ENCODE measurements at regions not wholly inside any gene's neighbourhood (a gene's known extent, or its start where the extent isn't known, plus 50 kb on each side); places are given as distances from the start of the nearest gene placed in this dataset.

GRCh38 chr4:155566354-155566753 lies 100.3 kb upstream of the GUCY1A1 start (continued):
- no peak for TF ChIP-seq STAT5B (CRISPR knock-in tag; IDR thresholded peaks at IDR 0.05)
- TF ChIP-seq, protein P1, sequence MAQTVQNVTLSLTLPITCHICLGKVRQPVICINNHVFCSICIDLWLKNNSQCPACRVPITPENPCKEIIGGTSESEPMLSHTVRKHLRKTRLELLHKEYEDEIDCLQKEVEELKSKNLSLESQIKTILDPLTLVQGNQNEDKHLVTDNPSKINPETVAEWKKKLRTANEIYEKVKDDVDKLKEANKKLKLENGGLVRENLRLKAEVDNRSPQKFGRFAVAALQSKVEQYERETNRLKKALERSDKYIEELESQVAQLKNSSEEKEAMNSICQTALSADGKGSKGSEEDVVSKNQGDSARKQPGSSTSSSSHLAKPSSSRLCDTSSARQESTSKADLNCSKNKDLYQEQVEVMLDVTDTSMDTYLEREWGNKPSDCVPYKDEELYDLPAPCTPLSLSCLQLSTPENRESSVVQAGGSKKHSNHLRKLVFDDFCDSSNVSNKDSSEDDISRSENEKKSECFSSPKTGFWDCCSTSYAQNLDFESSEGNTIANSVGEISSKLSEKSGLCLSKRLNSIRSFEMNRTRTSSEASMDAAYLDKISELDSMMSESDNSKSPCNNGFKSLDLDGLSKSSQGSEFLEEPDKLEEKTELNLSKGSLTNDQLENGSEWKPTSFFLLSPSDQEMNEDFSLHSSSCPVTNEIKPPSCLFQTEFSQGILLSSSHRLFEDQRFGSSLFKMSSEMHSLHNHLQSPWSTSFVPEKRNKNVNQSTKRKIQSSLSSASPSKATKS (CRISPR knock-in tag; IDR thresholded peaks at IDR 0.05) = no peak
- TF ChIP-seq MLX (CRISPR knock-in tag; conservative IDR thresholded peaks at IDR 0.05) = no peak
- TF ChIP-seq PHF20 (IDR thresholded peaks at IDR 0.05; ENCODE audit: partially characterized antibody) = no peak
- no peak for TF ChIP-seq ETS1 (conservative IDR thresholded peaks at IDR 0.05; ENCODE audit: control insufficient read depth, low read depth, low read length)

GRCh38 chr4:155565776-155566175 lies 100.9 kb upstream of the GUCY1A1 start:
- no peak overlapping the region for H3K4me2 ChIP-seq (ENCODE audit: insufficient read depth, low read length)
- DNase-seq (ENCODE audit: extremely low read depth in 1 of 4, low spot score in 3 of 4) (no peak), ATAC-seq (no peak), FAIRE-seq (no peak)
- in situ Hi-C loops (cut with MboI) (no loop called here), intact Hi-C loops (cut with micrococcal nuclease) (no loop called here)
- BruUV-seq (replicated peaks) = no TSS peak
- WGBS (ENCODE audit: insufficient coverage, low coverage, missing lambda C conversion rate) = 0% methylated on average over 2 of the region's 2 CpGs
- H3K9me3 ChIP-seq (replicated peaks; ENCODE audit: control insufficient read depth, insufficient read depth, low read depth, low read length) = no peaks in the 10 kb centered on the region
- H3K9ac ChIP-seq (ENCODE audit: insufficient read depth in 1 of 2, low read depth in 2 of 2, low read length in 2 of 2) = no peak overlapping the region
- no peaks in the 10 kb centered on the region for H3K9me1 ChIP-seq (ENCODE audit: control insufficient read depth, insufficient read depth, low read length)
- ChIA-PET POLR2A (no interaction called here), CTCF (ENCODE audit: low intra/inter-chr PET ratio) (no interaction called here)
- no peaks in the 10 kb centered on the region for H3K36me3 ChIP-seq (ENCODE audit: control insufficient read depth, insufficient read depth, low read length)
- no peaks in the 10 kb centered on the region for H3K4me1 ChIP-seq (replicated peaks in 1 of 2; ENCODE audit: control insufficient read depth in 2 of 2, insufficient read depth in 2 of 2, low read length in 2 of 2)
- H2AFZ ChIP-seq (ENCODE audit: low read depth, low read length) = no peak overlapping the region
- no peak overlapping the region for H3K4me3 ChIP-seq
- H4K20me1 ChIP-seq (replicated peaks; ENCODE audit: control insufficient read depth, insufficient read depth, low read length) = no peaks in the 10 kb centered on the region
- no peaks in the 10 kb centered on the region for H3K79me2 ChIP-seq (ENCODE audit: control insufficient read depth, insufficient read depth, low read length)
- no peaks in the 10 kb centered on the region for H3K27me3 ChIP-seq (ENCODE audit: control insufficient read depth in 2 of 2, insufficient read depth in 2 of 2, low read length in 2 of 2)
- no peak overlapping the region for H3K27ac ChIP-seq (ENCODE audit: extremely low read depth, low read depth, low read length)
- TF ChIP-seq ATF4 (CRISPR knock-in tag; IDR thresholded peaks at IDR 0.05) (no peak), E2F4 (CRISPR knock-in tag; IDR thresholded peaks at IDR 0.05; ENCODE audit: low read depth) (no peak), MNT (conservative IDR thresholded peaks at IDR 0.05) (no peak), POU5F1 (IDR thresholded peaks at IDR 0.05; ENCODE audit: borderline replicate concordance, low read depth, low read length, partially characterized antibody) (no peak), ZNF232 (CRISPR knock-in tag; IDR thresholded peaks at IDR 0.05) (no peak)
- TF ChIP-seq, protein P2, sequence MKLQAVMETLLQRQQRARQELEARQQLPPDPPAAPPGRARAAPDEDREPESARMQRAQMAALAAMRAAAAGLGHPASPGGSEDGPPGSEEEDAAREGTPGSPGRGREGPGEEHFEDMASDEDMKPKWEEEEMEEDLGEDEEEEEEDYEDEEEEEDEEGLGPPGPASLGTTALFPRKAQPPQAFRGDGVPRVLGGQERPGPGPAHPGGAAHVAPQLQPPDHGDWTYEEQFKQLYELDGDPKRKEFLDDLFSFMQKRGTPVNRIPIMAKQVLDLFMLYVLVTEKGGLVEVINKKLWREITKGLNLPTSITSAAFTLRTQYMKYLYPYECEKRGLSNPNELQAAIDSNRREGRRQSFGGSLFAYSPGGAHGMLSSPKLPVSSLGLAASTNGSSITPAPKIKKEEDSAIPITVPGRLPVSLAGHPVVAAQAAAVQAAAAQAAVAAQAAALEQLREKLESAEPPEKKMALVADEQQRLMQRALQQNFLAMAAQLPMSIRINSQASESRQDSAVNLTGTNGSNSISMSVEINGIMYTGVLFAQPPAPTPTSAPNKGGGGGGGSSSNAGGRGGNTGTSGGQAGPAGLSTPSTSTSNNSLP (IDR thresholded peaks at IDR 0.05; ENCODE audit: borderline replicate concordance, low read depth, low read length) = no peak

Measured in K562 (cell line).